HG03439 (cell line): ENCODE measurements at regions not wholly inside any gene's neighbourhood (a gene's known extent, or its start where the extent isn't known, plus 50 kb on each side); places are given as distances from the start of the nearest gene placed in this dataset.
"Not testable (repeated sequence)": the region's sequence is repeated elsewhere in the genome, so short reads cannot be mapped to it uniquely, and the experiment has no call there.

ENCODE experiments used
- ATAC-seq: cut with Tn5 transposase; IDR thresholded peaks from one replicate; pipeline ENCODE4 v1.9.1; 2021; ENCODE audit warnings: mild to moderate bottlenecking, moderate library complexity; ENCODE audit not compliant: unreplicated experiment

DNA sequence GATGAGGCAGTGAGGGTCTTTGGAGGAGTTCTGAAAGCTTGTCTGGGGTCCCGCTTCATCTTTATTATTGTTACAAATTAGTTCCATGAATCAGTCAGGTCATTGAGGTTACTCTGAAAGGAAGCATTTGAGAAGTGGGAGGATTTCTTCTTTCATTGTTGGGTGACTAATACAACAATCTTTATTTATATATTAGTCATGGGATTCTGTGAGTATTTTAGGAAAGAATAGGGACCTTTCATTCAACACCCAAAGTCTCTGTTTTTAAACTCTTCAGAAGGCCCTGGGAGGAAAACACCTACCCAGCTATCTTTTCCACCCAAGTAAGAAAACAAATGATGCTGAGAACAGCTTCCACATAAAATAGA is 98.3 kb downstream of the SOD2 start:
- ATAC-seq = no peak

DNA sequence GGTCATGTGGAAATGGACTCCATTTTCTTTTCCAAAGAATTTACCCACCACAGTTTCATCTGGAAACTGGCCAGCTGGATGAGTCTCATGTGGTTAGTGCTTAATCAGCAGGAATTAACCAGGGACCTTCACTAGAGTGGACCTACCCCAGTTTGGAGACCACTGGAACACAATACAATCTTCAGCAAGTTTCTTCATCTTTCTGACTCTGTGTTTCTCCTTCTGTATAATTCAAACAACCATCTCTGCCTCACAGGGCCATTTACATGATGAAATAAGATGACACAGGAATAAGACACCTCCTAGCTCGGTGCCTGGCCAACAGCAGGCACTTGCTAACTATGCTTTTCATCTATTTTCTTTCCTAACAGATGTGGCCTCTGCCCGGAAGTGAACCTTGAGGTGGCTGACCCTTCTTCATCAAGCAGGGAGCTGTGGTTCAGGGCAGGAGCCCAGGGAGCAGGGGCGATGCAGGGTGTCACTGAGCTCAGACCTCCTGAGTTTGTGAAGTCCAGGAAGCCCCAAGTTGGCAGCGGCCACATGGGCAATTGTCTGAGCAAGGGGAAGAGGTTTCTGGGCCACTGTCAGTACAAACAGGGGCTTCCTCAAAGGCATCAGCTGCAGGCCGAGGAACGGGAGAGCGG is 98.8 kb downstream of the SOD2 start:
- no peak for ATAC-seq

DNA sequence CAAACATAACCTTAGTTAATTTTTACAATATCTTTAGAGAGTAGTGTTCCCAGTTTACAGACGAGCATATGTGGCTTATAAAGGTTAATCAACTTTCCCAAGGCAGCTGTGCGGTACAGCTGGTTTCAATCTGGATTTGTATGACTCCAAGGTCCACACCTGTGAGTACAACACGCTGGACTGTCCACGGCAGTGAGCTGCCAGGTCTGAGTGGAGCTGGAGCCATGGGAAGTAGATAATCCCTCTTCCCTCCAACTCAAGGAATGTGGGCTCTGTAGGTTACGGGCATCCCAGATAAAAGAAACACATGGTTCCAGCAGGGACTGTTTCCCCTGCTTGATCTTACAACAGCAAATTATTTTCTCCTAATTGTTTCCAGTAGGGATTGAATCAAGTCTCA is 102.2 kb downstream of the SOD2 start:
- ATAC-seq = no peak

DNA sequence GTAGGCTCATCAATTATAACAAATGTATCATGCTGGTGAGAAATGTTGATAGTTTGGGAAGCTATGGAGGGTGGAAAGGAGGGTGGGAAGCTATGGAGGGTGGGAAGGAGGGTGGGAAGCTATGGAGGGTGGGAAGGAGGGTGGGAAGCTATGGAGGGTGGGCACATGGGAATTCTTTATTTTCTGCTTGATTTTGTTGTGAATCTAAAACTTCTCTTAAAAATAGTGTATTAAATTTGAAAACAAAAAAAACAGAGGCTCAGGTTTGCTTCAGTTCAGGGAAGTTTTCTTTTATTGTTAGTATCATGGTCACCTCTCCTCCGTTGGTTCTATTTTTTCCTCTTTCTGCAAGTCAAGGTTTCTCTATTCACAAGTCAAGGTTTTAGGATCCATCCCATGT is 106.4 kb downstream of the SOD2 start:
- ATAC-seq = no peak

DNA sequence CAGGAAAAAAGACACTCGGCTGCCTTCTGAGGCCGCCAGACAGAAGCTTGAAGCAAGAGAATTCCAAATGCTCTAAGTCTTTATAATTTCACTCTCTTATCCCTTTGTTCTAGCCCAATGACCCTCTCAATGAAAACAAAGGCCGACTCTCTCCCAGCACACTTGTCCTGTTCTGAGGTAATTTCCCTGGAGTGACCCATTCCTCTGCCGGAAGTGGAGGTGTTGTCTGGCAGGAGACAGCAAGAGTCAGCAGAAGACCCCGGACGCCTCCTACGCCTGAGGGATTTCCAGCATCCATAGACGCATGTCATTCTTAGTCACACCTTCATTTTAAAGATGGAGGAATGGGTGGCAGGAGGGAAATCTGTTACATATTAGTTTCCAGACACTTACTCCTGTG is 110.3 kb downstream of the SOD2 start:
- ATAC-seq = no peak

DNA sequence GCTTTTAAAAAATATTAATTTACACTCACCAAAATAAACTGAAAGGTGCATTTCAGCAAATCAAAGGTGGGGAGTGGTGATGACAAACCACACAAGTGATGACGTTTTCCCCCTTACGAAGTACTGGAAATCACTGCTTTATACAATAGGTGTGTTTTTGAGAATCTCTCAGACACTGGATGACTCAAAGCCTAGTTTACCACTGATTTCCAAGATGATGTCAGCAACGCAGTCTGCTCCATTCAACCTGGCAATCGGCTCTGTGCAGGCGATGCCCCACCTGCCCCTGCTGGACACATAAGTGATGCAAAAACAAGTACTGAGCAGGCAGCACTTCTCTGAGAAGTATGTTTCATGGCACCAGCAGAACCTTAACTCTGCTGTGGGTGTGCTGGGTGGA is 114.4 kb downstream of the SOD2 start:
- no peak for ATAC-seq

DNA sequence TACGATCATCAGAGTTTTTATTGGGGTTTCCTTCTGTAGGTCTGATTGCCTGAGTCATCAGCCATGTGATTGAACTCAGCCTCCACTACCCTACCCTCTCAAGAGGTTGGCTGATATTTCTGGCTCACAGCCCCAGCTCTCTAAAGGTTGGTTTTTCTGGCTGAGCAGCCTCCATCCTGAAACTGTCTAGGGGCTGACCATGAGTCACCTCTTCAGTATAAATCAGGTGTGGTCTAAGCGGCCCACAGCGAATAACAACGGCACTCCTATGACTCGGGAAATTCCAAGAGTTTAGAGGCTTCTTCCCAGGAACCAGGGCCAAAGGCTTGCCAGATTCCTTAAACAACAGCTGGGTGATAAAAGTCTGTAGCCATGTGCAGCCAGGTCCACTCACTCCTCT is 115.5 kb downstream of the SOD2 start:
- ATAC-seq = no peak

DNA sequence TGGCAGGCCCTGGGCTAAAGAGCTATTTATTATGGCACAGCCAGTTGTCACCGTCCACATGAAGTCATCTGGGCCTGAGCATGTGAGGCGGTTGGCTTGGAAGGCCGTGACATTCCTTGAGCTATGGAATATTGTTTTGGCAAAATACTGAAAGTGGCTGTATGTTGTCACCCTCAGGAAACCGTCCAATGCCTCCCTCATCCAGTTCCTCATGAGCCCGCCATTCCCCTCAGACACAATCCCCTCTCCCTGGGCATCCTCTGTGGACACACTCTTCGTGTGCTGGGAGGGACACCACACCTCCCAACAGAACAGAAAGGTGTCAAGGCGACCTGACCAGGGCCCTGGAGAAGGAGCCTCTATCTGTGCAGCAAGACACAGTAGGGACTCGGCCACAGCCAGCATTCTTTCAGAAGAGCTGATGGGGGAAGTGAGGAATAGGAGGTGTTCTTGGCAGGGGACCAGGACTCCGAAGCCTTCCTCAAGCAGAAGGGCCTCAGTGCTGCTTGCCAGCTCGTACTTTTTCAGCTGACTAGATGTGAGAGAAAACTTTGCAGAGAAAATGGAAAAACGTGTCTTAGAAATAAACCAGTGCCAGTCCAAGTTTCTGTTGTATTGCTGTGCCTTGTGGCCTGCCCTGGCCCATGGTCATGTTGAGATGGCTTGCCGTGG is 120.5 kb downstream of the SOD2 start:
- ATAC-seq = no peak

DNA sequence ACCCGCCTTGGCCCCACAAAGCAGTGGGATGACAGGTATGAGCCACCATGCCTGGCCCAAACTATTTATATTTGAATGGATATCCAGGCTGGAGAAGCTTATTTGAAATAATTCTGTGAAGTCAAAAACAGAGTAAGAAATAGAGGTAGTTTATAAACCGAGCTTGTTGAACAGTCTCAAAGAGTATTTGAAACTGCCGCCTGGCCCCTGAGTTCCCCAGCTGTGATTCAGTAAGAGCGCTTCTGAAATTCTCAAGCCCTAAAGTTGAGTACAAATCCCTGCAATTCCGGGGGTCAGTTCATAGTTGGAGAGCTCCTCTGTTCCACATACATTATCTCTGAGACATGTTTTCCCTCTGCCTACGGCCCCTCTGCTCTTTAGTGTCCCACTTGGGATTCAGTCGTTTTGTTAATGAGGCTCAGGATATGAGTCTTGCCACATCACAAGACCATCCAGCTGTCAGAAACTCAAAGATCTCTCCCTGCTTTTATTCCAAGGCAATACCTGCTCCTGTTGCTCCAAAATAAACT is 127.8 kb downstream of the SOD2 start:
- ATAC-seq = no peak

DNA sequence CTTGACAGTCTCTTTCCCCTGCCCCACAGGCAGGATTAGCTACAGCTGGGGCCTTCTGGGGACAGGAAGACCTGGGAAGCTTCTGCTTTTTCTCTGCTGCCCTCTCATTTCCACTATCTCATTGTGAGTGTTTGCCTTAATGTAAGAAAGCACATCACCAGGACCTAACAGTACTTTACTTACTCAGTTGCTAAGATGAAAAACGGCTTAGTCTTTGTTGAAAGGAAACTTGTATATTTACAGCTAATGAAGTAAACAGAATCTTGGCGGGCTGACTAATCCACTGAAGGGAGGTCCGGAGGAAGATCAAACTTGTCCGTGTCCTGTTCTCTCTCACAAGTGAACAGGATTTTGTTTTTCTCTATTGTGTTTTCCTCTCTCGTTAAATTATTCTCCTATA is 128.6 kb downstream of the SOD2 start:
- no peak for ATAC-seq

DNA sequence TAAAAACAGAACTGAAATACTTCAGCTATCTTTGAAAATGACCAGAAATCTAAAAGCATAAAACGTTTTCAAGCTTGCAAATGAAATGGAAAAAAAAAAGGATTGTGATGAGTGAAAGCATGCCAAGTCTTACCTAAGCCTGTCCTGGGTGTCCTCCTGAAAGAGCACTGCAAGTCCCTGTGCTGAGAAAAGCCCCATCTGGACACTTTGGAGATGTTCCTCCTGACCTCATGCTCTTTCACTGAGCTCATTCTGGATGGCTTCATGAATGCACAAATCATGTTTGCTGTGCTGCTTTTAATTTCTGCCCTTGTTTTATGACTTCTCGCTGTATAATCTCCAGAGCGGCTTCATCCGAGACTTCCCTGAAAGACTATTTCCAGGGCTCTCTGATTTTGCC is 136.0 kb downstream of the SOD2 start:
- no peak for ATAC-seq

DNA sequence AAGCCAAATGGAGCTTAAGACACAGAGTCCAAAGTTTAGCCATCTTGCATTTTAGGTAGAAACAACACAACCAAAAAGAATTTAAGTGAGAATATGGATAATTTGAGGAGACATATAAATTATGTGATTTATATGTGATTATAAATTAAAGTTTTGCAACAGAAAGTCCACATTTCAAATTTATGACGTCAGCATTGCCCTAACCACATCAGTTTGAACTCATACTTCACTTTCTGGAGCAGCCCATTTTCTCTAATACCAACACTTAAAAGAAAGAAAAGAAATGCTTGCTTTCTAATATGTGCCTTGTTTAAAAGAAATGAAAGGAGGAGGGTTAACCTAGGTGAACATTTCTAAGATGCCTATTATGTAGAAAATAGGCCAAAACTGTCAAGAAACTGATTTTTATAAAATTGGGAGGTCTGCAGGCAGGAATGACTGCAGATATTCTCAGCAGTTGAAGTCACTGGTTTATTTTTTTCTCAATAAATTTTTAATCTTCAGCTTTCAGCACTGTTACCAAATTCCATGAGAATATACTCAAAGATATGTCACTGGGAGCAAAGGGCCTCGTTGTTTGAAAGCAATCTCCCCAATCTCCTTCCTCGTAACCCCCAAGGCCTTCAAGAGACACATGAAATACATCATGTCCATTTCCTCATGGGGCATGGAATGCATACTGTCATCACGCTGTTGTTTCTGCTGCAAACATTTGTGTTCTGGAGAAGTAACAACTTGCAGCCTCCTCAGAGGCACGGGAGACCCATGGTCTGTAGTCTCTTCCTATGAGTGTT is 137.8 kb downstream of the SOD2 start:
- ATAC-seq = no peak

DNA sequence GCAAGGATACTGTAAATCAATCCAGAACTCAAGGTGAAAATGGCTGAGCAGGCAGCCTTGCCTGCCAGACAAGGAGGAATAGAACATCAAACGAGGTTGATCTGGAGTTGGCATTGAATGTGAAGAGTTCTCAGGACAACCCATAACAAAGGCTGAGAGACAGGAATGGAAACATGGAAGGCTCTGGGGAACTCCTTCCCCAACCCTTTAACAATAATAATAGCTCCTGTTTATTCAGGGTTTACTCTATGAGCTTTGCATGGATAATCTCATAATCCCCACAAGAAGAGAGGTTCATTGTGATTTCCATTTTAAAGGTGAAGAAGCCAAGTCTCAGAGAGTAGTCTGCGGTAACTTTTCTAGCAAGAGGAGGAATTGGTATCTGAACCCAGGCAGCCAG is 151.7 kb downstream of the SOD2 start:
- no peak for ATAC-seq

DNA sequence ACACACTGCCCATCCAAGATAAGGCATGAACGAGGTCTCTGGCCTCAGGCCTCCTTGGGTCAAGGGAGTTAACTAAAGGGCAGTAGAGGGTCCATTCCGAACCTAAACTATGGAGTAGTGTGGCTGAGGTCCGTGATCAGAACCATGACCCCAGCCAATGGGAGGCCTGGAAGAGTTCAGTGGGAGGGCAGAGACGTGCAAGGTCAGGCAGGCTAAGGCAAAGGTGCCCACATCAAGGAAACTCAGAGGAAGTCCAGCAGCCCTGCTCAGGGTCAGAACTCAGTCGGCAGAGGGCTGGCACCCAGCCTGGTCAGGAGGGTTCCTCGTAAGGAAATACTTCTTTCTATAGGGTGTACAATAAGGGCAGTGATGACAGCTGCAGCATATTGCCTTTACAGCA is 152.2 kb downstream of the SOD2 start:
- ATAC-seq = no peak

DNA sequence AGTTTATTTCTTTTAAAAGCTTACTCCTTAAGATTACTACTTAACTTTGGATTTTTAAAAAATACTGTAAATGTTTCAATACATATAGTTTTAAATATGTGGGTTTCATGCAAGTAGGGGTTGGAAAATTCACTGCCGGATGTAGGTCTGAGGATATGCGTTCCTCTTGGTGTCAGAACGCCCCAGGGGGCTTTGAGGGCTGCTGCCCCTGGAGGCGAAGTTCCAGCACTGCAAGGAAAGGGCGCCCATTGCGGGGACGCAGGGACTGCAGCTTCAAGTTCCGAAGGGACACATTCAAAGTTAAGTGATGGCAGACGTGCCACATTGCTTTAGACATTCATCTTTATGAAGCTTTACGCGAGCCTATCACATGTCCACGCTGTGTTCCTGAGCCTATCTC is 152.9 kb downstream of the SOD2 start:
- no peak for ATAC-seq

DNA sequence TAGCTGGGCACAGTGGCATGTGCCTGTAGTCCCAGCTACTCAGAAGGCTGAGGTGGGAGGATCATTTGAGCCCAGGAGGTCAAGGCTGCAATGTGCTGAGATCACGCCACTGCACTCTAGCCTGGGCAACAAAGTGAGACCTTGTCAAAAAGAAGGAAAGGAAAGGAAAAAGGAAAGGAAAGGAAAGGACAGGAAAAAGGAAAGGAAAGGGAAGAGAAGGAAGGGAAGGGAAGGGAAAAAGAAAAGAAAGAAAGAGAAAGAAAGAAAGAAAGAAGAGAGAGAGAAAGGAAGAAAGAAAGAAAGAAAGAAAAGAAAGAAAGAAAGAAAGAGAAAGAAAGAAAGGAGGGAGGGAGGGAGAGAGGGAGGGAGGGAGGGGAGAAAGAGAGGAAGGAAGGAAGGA is 155.0 kb downstream of the SOD2 start:
- not testable (repeated sequence) for ATAC-seq

DNA sequence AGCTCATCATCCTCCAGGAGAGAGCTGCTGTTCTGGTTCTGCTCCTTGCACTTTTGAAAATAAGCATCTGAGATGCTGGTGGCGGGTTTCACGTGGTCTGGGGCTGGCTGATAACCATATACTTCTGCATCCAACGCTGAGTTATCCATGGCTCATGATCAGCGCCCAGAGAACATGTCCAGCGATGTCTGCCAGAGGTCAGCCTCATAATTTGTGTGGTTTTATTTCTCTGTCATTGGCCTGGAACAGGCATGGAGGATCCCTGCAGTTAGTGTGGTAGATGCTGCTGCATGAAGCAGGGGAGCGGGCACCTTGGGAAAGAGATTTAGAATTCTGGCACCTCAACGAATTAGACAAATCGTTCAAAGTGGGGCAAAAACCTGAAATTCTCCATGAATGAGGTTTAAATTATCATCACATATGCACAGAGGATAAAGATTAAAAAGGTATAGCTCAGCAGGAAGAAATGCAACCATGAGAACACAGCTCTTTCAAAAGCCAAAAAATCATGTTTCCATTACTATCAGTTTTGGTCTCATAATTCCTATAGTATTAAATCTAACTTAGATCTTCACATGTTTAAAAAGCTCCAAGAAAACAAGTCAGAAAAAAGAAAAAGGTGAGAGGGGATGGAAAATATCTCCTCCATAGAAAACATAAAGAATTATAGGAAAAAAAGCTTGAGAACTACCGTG is 157.2 kb downstream of the SOD2 start:
- no peak for ATAC-seq

DNA sequence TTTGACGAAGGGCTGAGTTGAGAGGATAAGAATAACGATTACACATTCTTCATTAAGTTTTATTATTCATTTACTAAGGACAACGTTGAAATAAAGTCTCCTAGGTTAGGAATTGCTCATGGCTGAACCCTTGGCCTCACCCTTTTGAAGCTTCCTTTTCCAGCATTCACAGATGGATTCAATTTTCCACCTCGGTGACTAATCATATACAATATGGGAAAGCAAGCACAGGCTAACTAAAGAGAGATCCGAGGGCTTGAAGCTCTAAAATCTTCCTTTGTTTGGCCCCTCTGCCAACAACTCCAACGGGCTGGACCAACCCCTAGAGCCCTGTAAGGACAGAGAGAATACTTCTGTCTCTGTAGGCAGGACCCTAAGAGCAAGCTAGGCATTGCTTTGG is 159.5 kb downstream of the SOD2 start:
- no peak for ATAC-seq

DNA sequence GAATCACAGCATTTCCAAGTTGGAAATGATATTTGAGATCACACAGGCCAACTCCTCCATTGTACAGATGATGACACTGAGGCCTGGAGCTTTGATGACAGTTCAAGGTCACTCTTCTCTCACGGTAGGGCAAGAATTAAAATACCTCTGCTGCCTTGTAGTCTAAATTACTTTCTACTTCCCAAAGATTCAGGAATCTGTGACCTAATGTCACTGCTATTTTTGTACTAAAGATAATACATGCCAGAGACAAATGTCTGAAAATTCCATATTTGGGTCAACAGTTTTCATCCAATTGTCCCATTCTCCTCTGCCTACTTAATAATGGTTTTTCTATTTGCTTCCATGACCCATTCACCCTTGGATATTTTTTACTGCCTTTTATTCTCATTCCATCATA is 160.0 kb downstream of the SOD2 start:
- ATAC-seq = no peak

DNA sequence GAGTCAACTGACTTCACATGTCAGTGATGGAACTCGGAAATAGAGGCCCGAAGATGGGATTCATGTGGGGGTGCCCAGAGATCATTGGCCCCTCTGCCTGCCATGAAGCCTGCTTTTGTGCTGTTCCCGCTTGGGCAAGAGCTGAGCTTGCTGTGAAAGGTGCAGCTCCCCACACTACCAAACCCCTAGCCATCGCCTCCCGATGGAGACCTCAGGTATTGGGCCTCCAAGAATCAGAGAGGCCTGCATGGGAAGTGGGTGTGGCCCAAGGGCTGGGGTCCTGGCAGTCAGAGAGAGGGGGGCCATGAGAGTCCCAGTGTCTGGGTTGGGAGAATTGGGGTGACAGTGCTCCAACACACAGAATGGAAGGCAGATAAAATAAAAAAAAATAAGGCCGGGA is 160.9 kb downstream of the SOD2 start:
- no peak for ATAC-seq

DNA sequence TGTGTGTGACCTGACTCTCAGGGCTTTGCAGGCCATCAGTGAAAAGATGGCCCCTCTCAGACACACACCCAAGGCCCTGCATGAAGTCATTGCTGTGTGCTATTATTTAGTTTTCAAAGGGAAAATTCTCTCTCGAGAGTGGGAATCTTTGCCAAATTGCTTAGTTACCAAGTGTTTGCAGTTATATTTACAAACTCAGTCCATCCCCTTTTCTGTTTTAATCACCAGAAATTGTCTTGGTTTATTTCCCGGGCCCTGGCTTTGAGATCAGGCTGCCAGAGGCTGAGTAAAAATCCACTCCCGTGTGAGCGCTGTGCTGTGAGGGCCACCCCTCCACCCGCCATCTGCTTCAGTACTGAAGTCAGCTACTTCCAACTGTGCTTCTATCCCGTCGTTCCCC is 163.1 kb downstream of the SOD2 start:
- ATAC-seq = no peak

DNA sequence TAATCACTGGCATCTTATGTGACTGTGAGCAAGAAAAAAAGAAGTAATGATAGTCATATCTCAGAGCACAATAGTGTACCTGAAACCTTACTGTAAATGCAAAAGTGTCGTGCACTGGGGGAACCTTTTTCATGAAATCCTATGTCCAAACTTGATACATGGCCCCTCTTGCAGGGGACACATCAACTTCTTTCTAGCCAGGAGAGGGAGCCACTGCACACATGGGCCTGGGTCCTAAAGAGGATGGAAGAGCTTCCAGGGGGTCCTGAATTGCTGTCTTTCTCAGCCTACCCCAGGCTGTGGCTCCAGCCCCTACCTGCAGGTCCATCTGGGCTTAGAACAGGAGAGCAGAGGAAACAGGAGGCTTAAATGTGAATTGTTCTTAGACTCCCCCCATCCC is 165.7 kb downstream of the SOD2 start:
- no peak for ATAC-seq
